ENCODE measurements at regions not wholly inside any gene's neighbourhood (a gene's known extent, or its start where the extent isn't known, plus 50 kb on each side); places are given as distances from the start of the nearest gene placed in this dataset.
"Not testable (repeated sequence)": the region's sequence is repeated elsewhere in the genome, so short reads cannot be mapped to it uniquely, and the experiment has no call there.

DNA sequence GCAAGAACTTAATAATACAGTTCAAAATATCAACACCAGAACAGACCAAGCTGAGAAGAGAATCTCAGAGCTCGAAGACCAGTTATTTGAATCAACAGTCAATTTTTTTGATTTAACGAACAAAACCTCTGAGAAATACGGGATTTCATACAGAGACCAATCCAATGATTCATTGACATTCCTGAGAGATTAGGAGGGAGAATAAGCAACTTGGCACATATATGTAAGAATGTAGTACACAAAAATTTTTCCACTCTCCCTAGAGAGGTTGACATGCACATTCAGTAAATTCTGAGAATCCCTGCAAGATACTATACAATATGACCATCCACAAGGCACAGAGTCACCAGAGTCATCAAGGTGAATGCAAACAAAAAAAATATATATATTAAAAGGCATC lies 1577.3 kb upstream of the C9orf72 start:
- H3K4me3 ChIP-seq (ENCODE audit: low read depth, low read length), result no peak overlapping the region
- TF ChIP-seq CTCF (IDR thresholded peaks at IDR 0.05; ENCODE audit: borderline replicate concordance, insufficient read depth, low read depth, low read length), result no peak

- no peak for TF ChIP-seq CTCF (IDR thresholded peaks at IDR 0.05; ENCODE audit: borderline replicate concordance, insufficient read depth, low read depth, low read length)
- H3K4me3 ChIP-seq (ENCODE audit: low read depth, low read length), result no peak overlapping the region
Observed at GRCh38 chr9:29160763-29161353, 1587.6 kb upstream of the C9orf72 start.

DNA sequence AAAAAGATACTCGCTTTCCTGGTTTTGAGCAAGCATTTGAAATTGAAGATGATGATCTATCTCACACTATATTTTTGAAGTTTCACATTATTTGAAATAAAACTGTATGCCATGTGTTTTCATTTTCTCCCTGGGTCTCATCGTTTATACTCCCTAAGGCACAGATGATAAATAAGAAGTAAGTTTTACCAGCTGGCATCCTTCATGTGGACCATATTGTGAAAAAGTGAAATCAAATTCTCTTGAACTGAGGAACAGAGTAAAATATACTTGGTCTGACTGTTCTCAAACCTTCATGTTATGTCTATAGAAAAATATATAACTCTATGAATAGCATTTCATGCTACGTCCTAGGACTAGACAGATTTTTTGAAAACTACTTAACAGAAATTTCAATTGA lies 1600.9 kb upstream of the C9orf72 start:
- TF ChIP-seq CTCF (IDR thresholded peaks at IDR 0.05; ENCODE audit: borderline replicate concordance, insufficient read depth, low read depth, low read length), result no peak
- H3K4me3 ChIP-seq (ENCODE audit: low read depth, low read length), result no peak overlapping the region

DNA sequence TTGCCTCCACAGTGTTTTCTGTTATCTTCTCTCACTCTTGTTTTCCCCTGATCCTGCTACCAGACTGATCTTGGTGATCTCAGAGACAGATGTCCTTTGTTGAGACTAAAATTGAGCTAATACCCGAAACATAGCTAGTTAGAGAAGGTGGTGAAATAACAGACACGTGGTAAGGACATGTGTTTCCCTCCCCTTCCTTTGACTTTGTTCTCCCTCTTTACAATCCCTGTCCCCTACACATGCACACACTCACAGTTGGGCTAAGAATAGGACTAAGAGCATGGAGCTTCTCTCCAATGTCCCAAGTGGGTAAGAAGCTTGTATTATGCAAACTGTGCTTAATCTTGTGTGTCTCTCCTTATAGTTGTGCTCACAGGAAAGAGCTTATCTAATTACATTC lies 1603.0 kb upstream of the C9orf72 start:
- H3K4me3 ChIP-seq (ENCODE audit: low read depth, low read length), result no peak overlapping the region
- TF ChIP-seq CTCF (IDR thresholded peaks at IDR 0.05; ENCODE audit: borderline replicate concordance, insufficient read depth, low read depth, low read length), result no peak

GRCh38 chr9:29176786-29177185 lies 1603.5 kb upstream of the C9orf72 start:
- no peak for TF ChIP-seq CTCF (IDR thresholded peaks at IDR 0.05; ENCODE audit: borderline replicate concordance, insufficient read depth, low read depth, low read length)
- no peak overlapping the region for H3K4me3 ChIP-seq (ENCODE audit: low read depth, low read length)

DNA sequence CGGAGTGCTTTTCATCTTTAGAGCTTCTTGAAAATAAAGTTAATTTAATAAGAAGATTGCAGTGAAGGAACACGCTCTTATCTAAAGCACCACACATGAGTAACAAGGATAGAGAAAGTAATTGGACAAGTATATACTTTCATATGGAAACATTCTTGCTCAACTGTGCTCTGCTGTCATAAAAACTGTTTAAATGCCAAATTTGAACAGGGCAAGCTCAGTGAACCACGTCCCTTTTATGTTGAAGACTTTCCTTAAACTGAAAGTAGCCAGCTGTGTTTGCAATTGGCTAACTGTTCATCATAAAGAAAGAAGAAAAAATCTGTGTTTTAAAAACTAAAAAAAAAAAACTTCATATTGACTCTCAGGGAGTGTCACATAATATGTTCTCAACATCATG lies 1610.7 kb upstream of the C9orf72 start:
- H3K4me3 ChIP-seq (ENCODE audit: low read depth, low read length), result no peak overlapping the region
- TF ChIP-seq CTCF (IDR thresholded peaks at IDR 0.05; ENCODE audit: borderline replicate concordance, insufficient read depth, low read depth, low read length), result no peak

- H3K4me3 ChIP-seq (ENCODE audit: low read depth, low read length), result not testable (repeated sequence)
Observed at GRCh38 chr9:29188771-29189170, 1615.5 kb upstream of the C9orf72 start.

DNA sequence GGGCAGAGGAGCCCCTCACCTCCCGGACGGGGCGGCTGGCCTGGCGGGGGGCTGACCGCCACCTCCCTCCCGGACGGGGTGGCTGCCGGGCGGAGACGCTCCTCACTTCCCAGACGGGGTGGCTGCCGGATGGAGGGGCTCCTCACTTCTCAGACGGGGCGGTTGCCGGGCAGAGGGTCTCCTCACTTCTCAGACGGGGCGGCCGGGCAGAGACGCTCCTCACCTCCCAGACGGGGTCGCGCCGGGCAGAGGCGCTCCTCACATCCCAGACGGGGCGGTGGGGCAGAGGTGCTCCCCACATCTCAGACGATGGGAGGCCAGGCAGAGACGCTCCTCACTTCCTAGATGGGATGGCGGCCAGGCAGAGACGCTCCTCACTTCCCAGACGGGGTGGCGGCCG lies 1615.9 kb upstream of the C9orf72 start:
- H3K4me3 ChIP-seq (ENCODE audit: low read depth, low read length), result not testable (repeated sequence)

Data from GM12875 (cell line).